Nephron progenitor cell (in vitro differentiated cells): ENCODE measurements at regions not wholly inside any gene's neighbourhood (a gene's known extent, or its start where the extent isn't known, plus 50 kb on each side); places are given as distances from the start of the nearest gene placed in this dataset.

Source experiments
- DNase-seq: peaks from one replicate; pipeline ENCODE4 v3.0.0; 2021
- H3K27ac Mint-ChIP-seq: 2 replicates; pipeline ENCODE4 v1.8.0; 2021; ENCODE audit warnings: mild to moderate bottlenecking, moderate library complexity, mixed read lengths
- H3K27me3 Mint-ChIP-seq: 2 replicates; pipeline ENCODE4 v1.8.0; 2021; ENCODE audit warnings: mild to moderate bottlenecking, low read depth, mixed read lengths; ENCODE audit not compliant: poor library complexity
- H3K36me3 Mint-ChIP-seq: 2 replicates; pipeline ENCODE4 v1.8.0; 2021; ENCODE audit warnings: low read depth, mixed read lengths
- H3K4me1 Mint-ChIP-seq: 2 replicates; pipeline ENCODE4 v1.8.0; 2021; ENCODE audit warnings: mixed read lengths
- H3K4me3 Mint-ChIP-seq: 2 replicates; pipeline ENCODE4 v1.8.0; 2021; ENCODE audit warnings: mild to moderate bottlenecking, moderate library complexity, mixed read lengths
- H3K9me3 Mint-ChIP-seq: 2 replicates; pipeline ENCODE4 v1.8.0; 2021; ENCODE audit warnings: mild to moderate bottlenecking, moderate library complexity, mixed read lengths
- CTCF ChIP-seq: fragments of 200-600 bp; sonication (generic); IDR thresholded peaks from 2 replicates; pipeline ENCODE4 v1.5.0; 2021; ENCODE audit warnings: antibody characterized with exemption

DNA sequence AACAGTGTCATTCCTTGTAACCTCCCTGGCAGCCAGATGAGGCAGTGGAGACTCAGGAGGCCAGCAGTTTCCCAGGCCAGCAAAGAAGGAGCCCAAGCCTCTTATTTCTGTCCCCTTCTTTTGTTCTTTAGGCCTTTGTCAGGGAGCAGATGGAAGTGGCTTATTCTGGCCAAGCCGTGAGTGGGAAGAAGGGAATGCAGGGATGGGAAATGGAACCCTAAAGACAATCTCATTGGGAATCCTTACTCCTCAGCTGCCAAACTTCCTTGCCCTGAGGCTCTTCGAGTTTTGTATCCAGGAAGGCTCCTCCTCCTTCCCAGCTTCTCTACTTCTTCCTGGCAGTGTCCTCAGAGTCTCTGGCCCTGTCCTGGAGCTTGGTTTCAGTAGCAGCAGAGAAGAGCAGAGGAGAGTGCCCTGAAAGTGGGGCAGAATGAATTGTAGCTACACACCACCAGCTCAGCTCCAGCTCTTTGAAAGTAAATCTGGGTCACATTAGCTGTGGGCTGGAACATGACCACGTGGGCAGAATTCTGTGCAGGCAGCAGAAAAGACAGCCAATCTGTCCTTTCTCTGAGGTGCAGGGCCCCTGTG is 63.9 kb downstream of the NDUFS5 start:
- Mint-ChIP-seq H3K4me1 (peaks cover 60% of the 10 kb centered on the region), H3K27ac (peak overlapping the region; percentile 50), H3K9me3 (no peaks in the 10 kb centered on the region), H3K36me3 (peaks cover 19% of the 10 kb centered on the region), H3K4me3 (no peak overlapping the region), H3K27me3 (peaks cover 18% of the 10 kb centered on the region)
- no peak for DNase-seq
- no peak for TF ChIP-seq CTCF

DNA sequence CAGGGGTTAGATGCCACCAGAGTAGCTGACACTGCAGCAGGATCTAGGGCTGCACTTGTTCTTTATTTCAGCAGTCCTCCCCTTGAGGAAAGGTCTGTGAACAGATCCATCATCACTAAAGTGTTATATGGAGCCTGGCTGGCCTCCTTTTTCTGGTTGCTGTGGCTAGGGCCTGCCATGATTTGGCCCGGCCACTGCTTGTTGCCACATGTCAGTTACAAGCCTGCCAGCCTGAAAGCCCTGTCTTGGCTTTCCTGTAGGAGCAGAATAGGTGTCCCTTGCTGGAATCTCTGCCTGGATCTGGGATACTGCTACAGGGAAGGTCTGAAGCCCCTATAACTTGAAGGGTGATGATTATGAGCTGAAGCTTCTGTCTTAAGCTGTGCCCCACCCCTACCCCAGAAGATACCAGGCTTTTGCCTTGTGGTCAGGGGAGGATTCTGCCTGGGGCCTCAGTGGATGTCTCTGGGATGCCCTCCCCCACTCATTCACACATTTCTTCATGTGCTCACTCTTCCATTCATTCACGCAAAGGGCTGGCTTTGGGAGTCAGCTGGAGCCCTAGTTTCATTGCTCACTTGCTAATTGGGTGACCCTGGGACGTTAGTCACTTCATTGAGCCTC is 64.7 kb downstream of the NDUFS5 start:
- no peak for DNase-seq
- Mint-ChIP-seq H3K4me1 (peaks cover 52% of the 10 kb centered on the region), H3K27ac (no peak overlapping the region), H3K36me3 (peaks cover 14% of the 10 kb centered on the region), H3K9me3 (no peaks in the 10 kb centered on the region), H3K4me3 (no peak overlapping the region), H3K27me3 (peaks cover 13% of the 10 kb centered on the region)
- TF ChIP-seq CTCF: no peak

DNA sequence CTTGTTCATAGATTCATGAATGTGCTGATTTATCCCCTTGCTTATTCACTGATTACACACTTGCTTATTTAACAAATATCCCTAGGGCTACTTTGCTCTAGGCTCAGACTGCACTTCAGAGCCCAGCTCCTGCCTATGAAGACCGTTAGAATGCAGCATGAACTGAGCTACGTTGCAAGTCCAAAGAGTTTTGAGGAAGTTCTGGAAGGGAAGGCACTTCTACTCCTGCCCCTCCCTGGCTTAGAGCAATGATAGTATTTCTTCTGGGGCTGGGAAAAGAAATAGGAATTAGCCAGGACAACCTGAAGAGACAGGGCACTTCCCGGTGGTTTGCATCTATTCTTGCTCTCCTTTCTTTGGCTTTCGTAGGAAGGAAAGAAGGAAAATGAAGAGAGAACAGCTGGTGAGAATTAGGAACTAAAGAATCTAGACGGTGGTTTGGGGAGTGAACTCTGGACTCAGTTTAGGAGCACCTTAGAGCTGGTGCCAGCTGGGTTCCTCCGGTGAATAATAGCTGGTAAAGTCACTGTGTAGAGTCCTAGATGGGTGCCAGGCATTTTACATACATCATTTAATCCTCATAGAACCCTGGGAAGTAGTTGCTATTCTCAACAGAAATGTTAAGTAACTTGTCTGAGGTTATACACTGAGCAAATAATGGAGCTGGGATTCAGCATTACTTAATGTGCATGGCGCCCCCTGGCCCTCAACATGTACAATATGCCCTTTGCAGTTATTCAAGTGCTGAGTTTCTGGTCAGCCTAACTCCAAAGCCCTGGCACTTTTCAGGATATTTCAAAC is 65.9 kb downstream of the NDUFS5 start:
- H3K27ac Mint-ChIP-seq: no peak overlapping the region
- H3K27me3 Mint-ChIP-seq: peaks cover 12% of the 10 kb centered on the region
- peaks cover 14% of the 10 kb centered on the region for H3K36me3 Mint-ChIP-seq
- TF ChIP-seq CTCF: peak; percentile 68
- peaks cover 45% of the 10 kb centered on the region for H3K4me1 Mint-ChIP-seq
- no peaks in the 10 kb centered on the region for H3K9me3 Mint-ChIP-seq
- DNase-seq: peak; percentile 54
- no peak overlapping the region for H3K4me3 Mint-ChIP-seq

DNA sequence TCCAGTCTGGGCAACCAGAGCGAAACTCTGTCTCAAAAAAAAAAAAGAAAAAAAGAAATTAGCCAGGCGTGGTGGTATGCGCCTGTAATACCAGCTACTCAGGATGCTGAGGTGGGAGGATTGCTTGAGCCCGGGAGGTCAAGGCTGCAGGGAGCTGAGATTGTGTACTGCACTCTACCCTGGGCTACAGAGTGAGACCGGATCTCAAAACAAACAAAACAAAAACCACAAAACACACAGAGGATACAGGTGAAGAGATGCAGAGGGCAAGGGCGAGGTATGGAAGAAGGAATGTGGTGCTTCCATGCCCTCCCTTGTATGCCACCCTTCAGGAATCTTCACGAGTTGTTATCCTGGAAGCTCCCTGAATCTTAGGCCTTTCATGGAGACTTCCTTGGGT is 68.5 kb downstream of the NDUFS5 start:
- DNase-seq: no peak
- peaks cover 5% of the 10 kb centered on the region for H3K36me3 Mint-ChIP-seq
- no peak overlapping the region for H3K27ac Mint-ChIP-seq
- H3K4me1 Mint-ChIP-seq: peaks cover 39% of the 10 kb centered on the region
- peaks cover 4% of the 10 kb centered on the region for H3K27me3 Mint-ChIP-seq
- no peaks in the 10 kb centered on the region for H3K9me3 Mint-ChIP-seq
- H3K4me3 Mint-ChIP-seq: no peak overlapping the region
- TF ChIP-seq CTCF: no peak

GRCh38 chr1:39098546-39099250 is 72.5 kb downstream of the NDUFS5 start:
- Mint-ChIP-seq H3K9me3 (no peaks in the 10 kb centered on the region), H3K4me1 (peaks cover 36% of the 10 kb centered on the region), H3K4me3 (no peak overlapping the region), H3K36me3 (no peaks in the 10 kb centered on the region), H3K27ac (no peak overlapping the region), H3K27me3 (no peaks in the 10 kb centered on the region)
- TF ChIP-seq CTCF: peak; percentile 55
- peak; percentile 70 for DNase-seq
